ENCODE measurements at regions not wholly inside any gene's neighbourhood (a gene's known extent, or its start where the extent isn't known, plus 50 kb on each side); places are given as distances from the start of the nearest gene placed in this dataset.

- TF ChIP-seq, protein P1, sequence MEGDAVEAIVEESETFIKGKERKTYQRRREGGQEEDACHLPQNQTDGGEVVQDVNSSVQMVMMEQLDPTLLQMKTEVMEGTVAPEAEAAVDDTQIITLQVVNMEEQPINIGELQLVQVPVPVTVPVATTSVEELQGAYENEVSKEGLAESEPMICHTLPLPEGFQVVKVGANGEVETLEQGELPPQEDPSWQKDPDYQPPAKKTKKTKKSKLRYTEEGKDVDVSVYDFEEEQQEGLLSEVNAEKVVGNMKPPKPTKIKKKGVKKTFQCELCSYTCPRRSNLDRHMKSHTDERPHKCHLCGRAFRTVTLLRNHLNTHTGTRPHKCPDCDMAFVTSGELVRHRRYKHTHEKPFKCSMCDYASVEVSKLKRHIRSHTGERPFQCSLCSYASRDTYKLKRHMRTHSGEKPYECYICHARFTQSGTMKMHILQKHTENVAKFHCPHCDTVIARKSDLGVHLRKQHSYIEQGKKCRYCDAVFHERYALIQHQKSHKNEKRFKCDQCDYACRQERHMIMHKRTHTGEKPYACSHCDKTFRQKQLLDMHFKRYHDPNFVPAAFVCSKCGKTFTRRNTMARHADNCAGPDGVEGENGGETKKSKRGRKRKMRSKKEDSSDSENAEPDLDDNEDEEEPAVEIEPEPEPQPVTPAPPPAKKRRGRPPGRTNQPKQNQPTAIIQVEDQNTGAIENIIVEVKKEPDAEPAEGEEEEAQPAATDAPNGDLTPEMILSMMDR (IDR thresholded peaks at IDR 0.05), result no peak
- no peaks in the 10 kb centered on the region for H3K36me3 Mint-ChIP-seq (ENCODE audit: low read depth)
- no peak for DNase-seq
- H3K27me3 Mint-ChIP-seq (ENCODE audit: insufficient read depth), result peaks cover 33% of the 10 kb centered on the region
- no peak overlapping the region for H3K27ac Mint-ChIP-seq
- no peaks in the 10 kb centered on the region for H3K9me3 Mint-ChIP-seq
- no peak overlapping the region for H3K4me3 Mint-ChIP-seq
- no peaks in the 10 kb centered on the region for H3K4me1 Mint-ChIP-seq (ENCODE audit: low read depth)
These were observed 151.8 kb upstream of the RAD23B start for GRCh38 chr9:107131108-107131799.

GRCh38 chr9:107136296-107136695 lies 146.8 kb upstream of the RAD23B start:
- Mint-ChIP-seq H3K9me3 (no peaks in the 10 kb centered on the region), H3K36me3 (ENCODE audit: low read depth) (no peaks in the 10 kb centered on the region), H3K27ac (no peak overlapping the region), H3K4me1 (ENCODE audit: low read depth) (no peaks in the 10 kb centered on the region), H3K4me3 (no peak overlapping the region), H3K27me3 (ENCODE audit: insufficient read depth) (peaks cover 32% of the 10 kb centered on the region)
- TF ChIP-seq, protein P1 (IDR thresholded peaks at IDR 0.05), result no peak
- no peak for DNase-seq

GRCh38 chr9:107137495-107138202 lies 145.4 kb upstream of the RAD23B start:
- no peaks in the 10 kb centered on the region for H3K9me3 Mint-ChIP-seq
- no peaks in the 10 kb centered on the region for H3K4me1 Mint-ChIP-seq (ENCODE audit: low read depth)
- DNase-seq, result peak; percentile 37
- TF ChIP-seq, protein P1 (IDR thresholded peaks at IDR 0.05), result peak; percentile 91
- H3K27me3 Mint-ChIP-seq (ENCODE audit: insufficient read depth), result peaks cover 26% of the 10 kb centered on the region
- H3K27ac Mint-ChIP-seq, result no peak overlapping the region
- H3K36me3 Mint-ChIP-seq (ENCODE audit: low read depth), result no peaks in the 10 kb centered on the region
- no peak overlapping the region for H3K4me3 Mint-ChIP-seq

- no peak overlapping the region for H3K4me3 Mint-ChIP-seq
- H3K36me3 Mint-ChIP-seq (ENCODE audit: low read depth), result no peaks in the 10 kb centered on the region
- DNase-seq, result no peak
- no peaks in the 10 kb centered on the region for H3K9me3 Mint-ChIP-seq
- peaks cover 24% of the 10 kb centered on the region for H3K27me3 Mint-ChIP-seq (ENCODE audit: insufficient read depth)
- no peak overlapping the region for H3K27ac Mint-ChIP-seq
- no peaks in the 10 kb centered on the region for H3K4me1 Mint-ChIP-seq (ENCODE audit: low read depth)
- TF ChIP-seq, protein P1 (IDR thresholded peaks at IDR 0.05), result no peak
These were observed 144.7 kb upstream of the RAD23B start for GRCh38 chr9:107138261-107138992.

DNA sequence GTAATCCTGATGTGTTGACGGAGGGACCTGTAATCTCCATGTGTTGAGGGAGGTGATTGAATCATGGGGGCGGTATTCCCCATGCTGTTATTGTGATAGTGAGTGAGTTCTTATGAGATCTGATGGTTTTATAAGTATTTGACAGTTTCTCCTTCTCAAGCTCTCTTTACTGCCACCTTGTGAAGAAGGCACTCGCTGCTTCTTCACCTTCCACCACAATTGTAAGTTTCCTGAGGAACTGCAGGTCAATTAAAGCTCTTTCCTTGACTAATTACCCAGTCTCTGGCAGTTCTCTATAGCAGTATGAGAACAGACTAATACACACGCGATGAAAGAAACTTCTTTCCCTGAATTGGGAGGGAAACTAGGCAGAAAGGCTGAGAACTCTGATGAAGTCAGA lies 141.1 kb upstream of the RAD23B start:
- H3K36me3 Mint-ChIP-seq (ENCODE audit: low read depth), result no peaks in the 10 kb centered on the region
- TF ChIP-seq, protein P1 (IDR thresholded peaks at IDR 0.05), result peak; percentile 62
- no peak overlapping the region for H3K4me3 Mint-ChIP-seq
- DNase-seq, result peak; percentile 11
- H3K27me3 Mint-ChIP-seq (ENCODE audit: insufficient read depth), result peaks cover 24% of the 10 kb centered on the region
- no peaks in the 10 kb centered on the region for H3K4me1 Mint-ChIP-seq (ENCODE audit: low read depth)
- no peaks in the 10 kb centered on the region for H3K9me3 Mint-ChIP-seq
- no peak overlapping the region for H3K27ac Mint-ChIP-seq

Measured in HFFc6 (cell line).